Amniotic stem cell (primary cell): ENCODE measurements at regions not wholly inside any gene's neighbourhood (a gene's known extent, or its start where the extent isn't known, plus 50 kb on each side); places are given as distances from the start of the nearest gene placed in this dataset.
"Not testable (repeated sequence)": the region's sequence is repeated elsewhere in the genome, so short reads cannot be mapped to it uniquely, and the experiment has no call there.

Experiments
- DNase-seq: peaks from one replicate; lab custom pipeline; 2025; lab: John Stamatoyannopoulos, UW

DNA sequence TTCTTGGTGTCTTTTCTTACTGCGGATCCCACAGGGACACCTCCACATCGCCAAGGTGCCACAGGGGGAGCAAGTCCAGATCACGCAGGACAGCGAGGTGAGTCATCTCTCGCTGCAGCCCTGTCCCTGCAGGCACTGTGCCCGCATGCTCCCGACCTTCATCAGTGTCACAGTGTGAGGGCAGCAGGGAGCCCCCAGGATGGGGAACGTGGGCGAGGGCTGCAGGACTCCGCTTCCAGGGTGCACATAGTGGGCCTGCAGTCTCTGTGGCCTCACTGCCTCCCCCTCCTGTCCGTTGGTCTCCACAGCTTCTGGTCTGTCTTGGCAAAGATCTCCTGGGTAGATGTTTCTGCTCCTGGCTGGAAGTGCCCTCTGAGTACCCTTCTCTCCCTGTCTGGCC, 78.0 kb downstream of the NPIPB11 start:
- DNase-seq = not testable (repeated sequence)

DNA sequence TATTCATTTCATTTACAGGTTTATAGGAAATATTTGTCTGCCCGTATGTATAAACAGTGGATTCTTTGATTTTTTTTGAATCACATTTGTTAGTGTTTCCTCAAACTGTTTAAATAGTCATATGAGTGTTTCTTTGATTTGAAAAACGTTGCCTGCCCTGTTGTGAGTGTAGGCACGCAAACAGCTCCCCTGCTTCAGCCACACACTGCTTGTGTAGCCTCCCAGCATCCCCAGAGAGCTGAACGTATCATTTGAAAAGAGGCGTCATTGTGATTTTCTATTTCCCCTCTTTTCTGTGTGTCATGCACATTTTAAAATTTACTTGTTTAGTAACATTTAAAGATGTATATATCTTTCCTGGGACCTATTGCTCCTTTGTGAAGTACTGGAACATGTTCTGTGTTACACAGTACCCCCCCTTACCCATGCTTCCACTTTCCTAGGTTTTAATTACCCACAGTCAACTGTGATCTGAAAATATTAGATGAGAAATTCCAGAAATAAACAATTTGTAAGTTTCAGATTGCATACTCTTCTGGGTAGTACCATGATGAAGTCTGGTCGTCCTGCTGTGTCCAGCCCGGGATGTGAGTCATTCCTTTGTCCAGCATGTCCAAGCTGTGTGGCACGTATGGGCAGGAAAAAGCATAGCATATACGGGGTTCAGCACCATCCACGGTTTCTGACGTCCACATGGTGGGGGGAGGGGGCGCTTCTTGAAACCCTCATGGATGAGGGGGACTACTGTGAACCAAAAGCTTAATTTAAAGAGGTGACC, 78.7 kb downstream of the NPIPB11 start:
- DNase-seq = peak; percentile 36

DNA sequence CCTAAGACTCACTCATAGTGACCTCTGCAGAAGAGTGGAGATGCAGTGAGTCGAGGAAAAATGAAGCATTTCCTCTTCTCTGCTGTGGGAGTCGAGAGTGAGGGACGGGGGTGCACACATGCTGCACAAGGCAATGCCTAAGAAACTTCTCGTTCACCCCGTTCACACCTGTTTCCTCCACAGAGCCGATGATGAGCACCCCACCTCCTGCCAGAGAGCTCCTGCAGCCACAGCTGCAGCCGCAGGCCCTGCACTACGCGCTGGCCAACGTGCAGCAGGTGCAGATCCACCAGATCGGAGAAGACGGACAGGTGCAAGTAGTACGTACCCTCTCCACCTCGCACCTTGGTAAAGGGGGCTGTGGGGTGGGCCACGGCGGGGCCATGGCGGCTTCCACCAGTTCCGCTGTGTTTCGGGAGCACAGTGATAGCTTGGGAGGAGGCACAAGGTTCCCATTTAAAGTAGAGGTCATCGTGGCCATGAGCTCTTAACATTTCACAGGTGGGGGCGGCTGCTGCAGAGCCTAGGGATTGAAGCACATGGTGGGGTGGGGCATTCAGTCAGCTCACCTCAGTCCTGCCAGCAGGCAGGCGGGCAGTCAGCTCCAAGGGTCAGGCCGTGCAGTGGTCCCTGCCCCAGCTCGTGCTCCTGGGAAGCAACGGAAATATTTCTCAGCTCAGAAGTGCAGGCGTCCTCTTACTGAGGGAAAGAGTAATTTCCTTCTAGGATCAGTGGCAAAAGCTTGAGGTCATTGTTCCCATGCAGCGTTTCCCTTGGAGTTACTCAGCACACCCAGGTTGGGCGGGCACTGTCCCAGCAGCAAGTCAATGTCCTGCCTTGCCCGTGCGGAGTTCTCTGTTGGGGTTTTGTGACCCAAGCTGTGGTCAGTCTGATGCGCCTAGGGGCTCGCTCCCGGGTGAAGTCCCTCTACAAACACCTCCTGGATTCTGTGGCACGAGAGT, 80.1 kb downstream of the NPIPB11 start:
- DNase-seq = not testable (repeated sequence)

GRCh38 chr16:29323725-29324124, 82.8 kb downstream of the NPIPB11 start:
- DNase-seq = not testable (repeated sequence)

DNA sequence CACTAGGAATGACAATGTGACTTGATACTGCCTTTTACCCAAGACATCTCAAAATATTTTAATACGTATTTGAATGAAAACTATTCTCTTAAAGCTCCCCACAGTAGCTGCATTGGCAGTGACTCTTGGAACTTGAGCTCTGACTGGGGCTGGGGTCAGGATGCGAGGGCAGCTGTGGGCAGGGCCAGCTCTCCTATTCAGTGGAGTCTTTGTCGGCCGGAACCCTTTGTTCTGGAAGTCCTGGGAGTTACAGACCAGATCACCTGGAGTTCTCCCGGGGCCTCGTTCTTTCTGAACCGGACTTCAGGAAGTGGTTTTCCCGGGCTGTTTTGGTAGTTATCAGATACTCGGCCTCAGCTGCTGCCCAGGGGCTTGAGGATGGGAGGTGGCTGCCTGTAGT, 84.9 kb downstream of the NPIPB11 start:
- no peak for DNase-seq

- DNase-seq = no peak
These were observed 85.5 kb downstream of the NPIPB11 start for GRCh38 chr16:29321000-29321393.

GRCh38 chr16:29320274-29320999, 86.1 kb downstream of the NPIPB11 start:
- no peak for DNase-seq

- DNase-seq = no peak
These were observed 86.8 kb downstream of the NPIPB11 start for GRCh38 chr16:29319726-29320125.

DNA sequence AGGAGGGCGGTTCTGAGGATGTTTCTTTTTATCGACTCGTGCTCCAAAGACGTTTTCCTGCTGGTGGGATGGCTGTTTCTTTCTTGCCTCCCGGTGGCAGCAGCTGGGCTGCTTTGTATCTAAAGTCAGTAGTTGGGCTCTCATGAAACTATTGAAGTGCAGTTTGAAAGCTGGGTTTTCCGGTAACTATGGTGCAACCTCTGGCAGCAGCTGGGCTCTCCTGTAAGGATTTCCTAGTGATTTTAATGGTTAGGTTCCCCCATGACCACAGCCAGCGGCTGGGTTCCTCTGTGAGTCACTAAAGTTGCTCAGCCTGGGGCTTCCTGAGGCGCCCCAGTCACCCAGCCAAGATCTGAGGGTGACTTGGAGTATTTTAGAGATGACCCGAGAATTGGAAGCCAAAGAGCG, 87.9 kb downstream of the NPIPB11 start:
- DNase-seq = not testable (repeated sequence)

- no peak for DNase-seq
These were observed 88.5 kb downstream of the NPIPB11 start for GRCh38 chr16:29318037-29318436.

GRCh38 chr16:29317269-29317668, 89.2 kb downstream of the NPIPB11 start:
- DNase-seq = no peak

DNA sequence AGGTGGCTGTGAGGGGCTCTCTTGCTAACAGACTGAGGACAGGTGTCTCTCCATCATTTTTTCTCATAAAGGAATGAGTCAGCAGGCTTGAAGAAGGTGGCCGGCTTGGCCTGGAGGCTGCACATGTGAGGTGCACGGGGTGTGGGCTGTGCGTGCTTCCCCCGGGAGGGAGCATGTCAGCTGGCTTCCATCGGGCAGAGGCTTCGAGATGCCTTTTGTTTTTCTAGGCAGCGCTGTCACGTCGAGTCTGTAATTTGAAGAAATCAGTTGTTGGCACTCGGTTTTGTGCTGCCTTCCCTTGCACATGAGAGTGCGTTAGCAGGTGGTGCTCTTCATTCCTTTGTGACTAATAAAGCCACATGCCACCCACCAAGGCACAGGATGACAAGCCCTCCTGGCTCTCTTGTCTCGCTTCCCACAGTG, 89.7 kb downstream of the NPIPB11 start:
- DNase-seq = no peak

- DNase-seq = no peak
These were observed 90.5 kb downstream of the NPIPB11 start for GRCh38 chr16:29315916-29316517.

GRCh38 chr16:29315046-29315445, 91.5 kb downstream of the NPIPB11 start:
- DNase-seq = no peak

DNA sequence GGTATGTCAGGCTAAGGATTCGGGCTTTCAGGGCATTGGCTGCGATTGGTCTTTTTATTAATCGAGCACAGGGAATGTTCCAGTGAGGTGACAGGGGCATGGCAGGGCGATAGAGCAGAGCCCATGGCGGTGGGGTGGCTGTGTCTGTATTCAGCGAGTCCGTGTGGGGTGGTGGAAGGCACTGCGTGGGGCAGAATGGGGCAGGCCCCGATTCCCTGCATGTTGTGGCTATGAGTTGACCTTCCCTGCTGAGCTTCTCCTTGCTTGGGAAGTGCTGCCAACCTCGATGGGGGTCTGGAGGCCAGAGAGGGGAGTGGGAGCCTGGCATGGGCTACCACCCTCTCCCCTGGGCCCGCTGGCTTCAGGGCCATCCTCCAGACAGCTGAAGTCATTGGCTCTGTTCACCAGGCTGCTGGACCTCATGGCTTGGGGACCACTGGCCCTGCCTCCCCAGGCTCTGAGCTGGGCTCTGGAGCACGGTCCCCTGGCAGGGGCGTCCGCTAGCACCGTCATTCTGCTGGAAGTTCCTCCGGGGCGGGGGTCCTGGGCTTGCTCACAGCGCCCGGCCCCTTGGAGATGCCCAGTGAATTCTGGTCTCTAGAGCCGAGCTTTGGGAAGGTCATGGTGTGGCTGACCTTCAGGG, 92.1 kb downstream of the NPIPB11 start:
- DNase-seq = no peak

DNA sequence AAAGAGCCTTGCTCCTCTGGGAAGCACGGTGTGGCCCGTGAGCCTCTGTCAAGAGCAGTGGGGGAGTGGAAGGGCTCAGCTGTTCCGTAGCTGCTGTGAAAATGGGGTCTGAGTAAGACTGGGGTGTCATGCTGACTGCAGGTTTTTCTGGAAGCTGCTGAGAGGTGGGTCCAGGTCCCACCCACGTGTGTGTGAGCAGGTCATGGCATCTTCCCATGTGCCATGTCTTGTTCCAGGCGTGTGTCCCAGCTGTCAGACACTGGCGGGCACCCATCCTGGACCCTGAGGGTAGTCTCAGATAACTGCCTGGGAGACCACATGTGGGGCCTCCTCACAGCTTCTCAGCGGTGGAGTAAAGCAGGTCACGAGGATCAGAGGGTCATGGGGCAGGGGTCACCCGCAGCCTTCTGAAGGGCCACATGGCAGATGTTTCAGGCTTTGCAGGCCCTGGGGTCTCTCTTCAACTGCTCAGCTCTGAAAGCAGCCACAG, 92.9 kb downstream of the NPIPB11 start:
- DNase-seq = no peak

DNA sequence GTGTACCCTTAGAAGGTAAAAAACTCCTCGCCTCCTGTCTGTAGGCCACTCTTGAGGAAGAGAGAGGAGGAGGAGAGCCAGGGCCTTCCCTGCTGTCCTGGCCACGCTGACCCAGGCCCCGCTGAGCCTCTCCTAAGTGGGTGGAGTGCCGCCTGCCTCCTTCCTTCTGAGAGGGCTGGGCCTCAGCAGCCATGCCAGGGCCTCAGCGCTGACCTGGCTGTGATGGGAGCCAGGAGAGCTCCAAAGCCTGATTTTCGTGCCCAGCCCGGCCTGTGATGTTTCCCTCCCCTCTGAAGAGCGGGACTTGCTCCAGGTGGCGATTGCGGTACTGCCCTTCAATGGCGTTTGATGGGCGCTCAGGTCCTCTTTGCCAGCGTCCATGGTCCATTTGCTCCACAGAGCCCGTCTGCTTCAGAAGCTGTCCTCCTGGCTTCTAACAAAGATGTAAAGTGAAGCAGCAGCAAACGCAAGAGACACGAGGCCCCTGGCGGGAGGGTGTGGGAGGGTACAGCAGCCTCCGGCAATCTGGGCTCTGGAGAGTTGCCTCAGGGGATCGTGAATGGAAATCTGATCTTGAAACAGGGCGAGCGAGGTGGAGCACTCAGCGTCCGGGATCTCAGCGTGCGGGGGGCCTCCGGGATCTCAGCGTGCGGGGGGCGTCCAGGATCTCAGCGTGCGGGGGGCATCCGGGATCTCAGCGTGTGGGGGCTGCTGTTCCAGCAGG, 93.5 kb downstream of the NPIPB11 start:
- no peak for DNase-seq

- DNase-seq = not testable (repeated sequence)
These were observed 94.2 kb downstream of the NPIPB11 start for GRCh38 chr16:29312345-29312675.

DNA sequence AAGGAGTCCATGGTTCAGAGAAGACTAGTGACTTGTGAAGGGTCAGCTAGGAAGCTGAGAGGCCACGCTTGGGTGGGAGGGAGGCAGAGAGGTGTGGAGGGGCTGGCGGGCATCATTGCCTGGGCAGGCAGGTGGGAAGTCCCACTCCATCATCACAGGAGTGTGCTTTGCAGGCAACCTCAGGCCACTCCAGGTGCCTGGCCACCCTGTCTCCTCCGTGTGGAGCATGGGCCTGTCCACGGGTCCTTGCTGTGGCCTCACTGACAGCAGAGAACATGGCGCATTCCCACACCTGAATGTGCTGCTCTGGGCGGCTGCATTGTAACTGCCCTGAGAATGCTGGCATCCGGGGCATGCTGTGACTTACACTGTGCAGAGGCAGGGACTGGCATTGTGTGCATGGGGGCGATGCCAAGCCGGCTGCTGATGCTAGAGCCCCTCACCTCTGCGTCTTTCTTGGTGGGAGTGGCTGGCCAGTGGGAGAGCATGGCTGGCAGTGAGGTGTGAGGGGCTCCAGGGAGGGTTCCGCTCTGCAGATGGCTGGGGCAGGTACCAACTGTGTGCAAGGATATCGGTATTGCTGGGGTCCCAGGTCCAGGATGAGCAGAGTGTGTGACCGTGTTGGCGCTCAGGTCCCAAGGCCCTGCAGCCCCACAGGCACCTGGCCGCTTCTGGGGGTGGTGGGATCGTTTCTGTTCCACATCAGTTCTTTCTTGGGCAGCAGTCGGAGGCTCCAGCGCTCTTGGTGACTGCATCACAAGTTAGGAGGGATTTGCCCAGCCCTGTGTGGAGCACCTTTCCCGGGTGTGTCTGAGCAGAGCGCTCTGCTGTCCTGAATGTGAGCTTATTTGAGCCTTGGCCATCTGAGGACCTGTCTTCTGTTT, 94.8 kb downstream of the NPIPB11 start:
- DNase-seq = no peak
